H1 (cell line): ENCODE measurements at regions not wholly inside any gene's neighbourhood (a gene's known extent, or its start where the extent isn't known, plus 50 kb on each side); places are given as distances from the start of the nearest gene placed in this dataset.

Experiments
- CHD2 ChIP-seq: IDR thresholded peaks from 2 replicates; pipeline ENCODE4 v1.6.1; 2012; ENCODE audit warnings: low read length, improper control_type of control experiment
- EZH2 ChIP-seq: fragments of 200-600 bp; sonication (generic); IDR thresholded peaks from 2 replicates; pipeline ENCODE4 v1.7.1; 2012; ENCODE audit warnings: low read depth, mild to moderate bottlenecking, moderate library complexity, low read length, inconsistent platforms; ENCODE audit not compliant: severe bottlenecking
- KDM4A ChIP-seq: IDR thresholded peaks from one replicate; pipeline ENCODE4 v1.7.1; 2012; ENCODE audit warnings: low read depth, mild to moderate bottlenecking, moderate library complexity, low read length, inconsistent platforms; ENCODE audit not compliant: severe bottlenecking
- POLR2A ChIP-seq, 2 experiments: IDR thresholded peaks; 1 replicate in 1 of 2; 2 replicates in 1 of 2; pipeline ENCODE4 v1.6.1; 2011; ENCODE audit warnings: low read depth in 2 of 2, low read length in 2 of 2, mild to moderate bottlenecking in 2 of 2; ENCODE audit errors: control extremely low read depth in 1 of 2
- SUZ12 ChIP-seq: fragments of 200-600 bp; sonication (generic); IDR thresholded peaks from 2 replicates; pipeline ENCODE4 v1.6.1; 2012; ENCODE audit warnings: mild to moderate bottlenecking, inconsistent platforms, low read length, moderate library complexity, mixed read lengths
- TEAD4 ChIP-seq: IDR thresholded peaks from 2 replicates; pipeline ENCODE4 v1.6.1; 2012; ENCODE audit warnings: low read depth, low read length, inconsistent platforms, mixed read lengths
- TF ChIP-seq, protein P1 (sequence below): IDR thresholded peaks from 2 replicates; pipeline ENCODE4 v1.6.1; 2012; ENCODE audit warnings: inconsistent platforms
- TF ChIP-seq, protein P2 (sequence below), 3 experiments: IDR thresholded peaks; 1 replicate in 2 of 3; 2 replicates in 1 of 3; pipeline versions ENCODE4 v1.5.1 to v1.6.1; 2011; ENCODE audit warnings: low read length in 3 of 3, mild to moderate bottlenecking in 3 of 3, inconsistent platforms in 2 of 3, low read depth in 1 of 3, moderate library complexity in 1 of 3; ENCODE audit not compliant: insufficient read depth in 1 of 3; ENCODE audit errors: control extremely low read depth in 1 of 3

GRCh38 chr5:122559676-122560075, 215.2 kb upstream of the SNX2 start:
- TF ChIP-seq, protein P1, sequence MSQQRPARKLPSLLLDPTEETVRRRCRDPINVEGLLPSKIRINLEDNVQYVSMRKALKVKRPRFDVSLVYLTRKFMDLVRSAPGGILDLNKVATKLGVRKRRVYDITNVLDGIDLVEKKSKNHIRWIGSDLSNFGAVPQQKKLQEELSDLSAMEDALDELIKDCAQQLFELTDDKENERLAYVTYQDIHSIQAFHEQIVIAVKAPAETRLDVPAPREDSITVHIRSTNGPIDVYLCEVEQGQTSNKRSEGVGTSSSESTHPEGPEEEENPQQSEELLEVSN: no peak
- TF ChIP-seq KDM4A: no peak
- TF ChIP-seq SUZ12: no peak
- TF ChIP-seq, protein P2, sequence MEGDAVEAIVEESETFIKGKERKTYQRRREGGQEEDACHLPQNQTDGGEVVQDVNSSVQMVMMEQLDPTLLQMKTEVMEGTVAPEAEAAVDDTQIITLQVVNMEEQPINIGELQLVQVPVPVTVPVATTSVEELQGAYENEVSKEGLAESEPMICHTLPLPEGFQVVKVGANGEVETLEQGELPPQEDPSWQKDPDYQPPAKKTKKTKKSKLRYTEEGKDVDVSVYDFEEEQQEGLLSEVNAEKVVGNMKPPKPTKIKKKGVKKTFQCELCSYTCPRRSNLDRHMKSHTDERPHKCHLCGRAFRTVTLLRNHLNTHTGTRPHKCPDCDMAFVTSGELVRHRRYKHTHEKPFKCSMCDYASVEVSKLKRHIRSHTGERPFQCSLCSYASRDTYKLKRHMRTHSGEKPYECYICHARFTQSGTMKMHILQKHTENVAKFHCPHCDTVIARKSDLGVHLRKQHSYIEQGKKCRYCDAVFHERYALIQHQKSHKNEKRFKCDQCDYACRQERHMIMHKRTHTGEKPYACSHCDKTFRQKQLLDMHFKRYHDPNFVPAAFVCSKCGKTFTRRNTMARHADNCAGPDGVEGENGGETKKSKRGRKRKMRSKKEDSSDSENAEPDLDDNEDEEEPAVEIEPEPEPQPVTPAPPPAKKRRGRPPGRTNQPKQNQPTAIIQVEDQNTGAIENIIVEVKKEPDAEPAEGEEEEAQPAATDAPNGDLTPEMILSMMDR (IDR thresholded peaks at IDR 0.05; ENCODE audit: control extremely low read depth in 1 of 3, insufficient read depth in 1 of 3, low read depth in 1 of 3, low read length in 3 of 3): no peak
- no peak for TF ChIP-seq POLR2A (IDR thresholded peaks at IDR 0.05; ENCODE audit: control extremely low read depth in 1 of 2, low read depth in 2 of 2, low read length in 2 of 2)
- TF ChIP-seq CHD2: no peak
- no peak for TF ChIP-seq EZH2
- no peak for TF ChIP-seq TEAD4
